ENCODE measurements at regions not wholly inside any gene's neighbourhood (a gene's known extent, or its start where the extent isn't known, plus 50 kb on each side); places are given as distances from the start of the nearest gene placed in this dataset.

GRCh38 chr6:169985121-169986015 is 233.9 kb downstream of the ERMARD start:
- Mint-ChIP-seq H3K27me3 (no peaks in the 10 kb centered on the region), H3K4me1 (ENCODE audit: low read depth) (peaks cover 11% of the 10 kb centered on the region), H3K27ac (no peak overlapping the region), H3K36me3 (no peaks in the 10 kb centered on the region), H3K9me3 (no peaks in the 10 kb centered on the region), H3K4me3 (no peak overlapping the region)
- DNase-seq = no peak
- ChIA-PET CTCF (interaction anchor here (0.6 kb wide), 1 partner anchor 42 kb away, joined by 4 read pairs; no protein-coding TSS in a partner anchor), POLR2A (no interaction called here)
- intact Hi-C loops (cut with micrococcal nuclease) = no loop called here

GRCh38 chr6:169984181-169985120 is 233.0 kb downstream of the ERMARD start:
- CTCF ChIA-PET = no interaction called here
- no peak for DNase-seq
- no peaks in the 10 kb centered on the region for H3K36me3 Mint-ChIP-seq
- peaks cover 2% of the 10 kb centered on the region for H3K4me1 Mint-ChIP-seq (ENCODE audit: low read depth)
- intact Hi-C loops (cut with micrococcal nuclease) = no loop called here
- no peak overlapping the region for H3K4me3 Mint-ChIP-seq
- H3K9me3 Mint-ChIP-seq = no peaks in the 10 kb centered on the region
- POLR2A ChIA-PET = no interaction called here
- H3K27ac Mint-ChIP-seq = no peak overlapping the region
- no peaks in the 10 kb centered on the region for H3K27me3 Mint-ChIP-seq

- no peaks in the 10 kb centered on the region for H3K4me1 Mint-ChIP-seq (ENCODE audit: low read depth)
- H3K36me3 Mint-ChIP-seq = no peaks in the 10 kb centered on the region
- intact Hi-C loops (cut with micrococcal nuclease) = no loop called here
- no peak overlapping the region for H3K27ac Mint-ChIP-seq
- H3K4me3 Mint-ChIP-seq = no peak overlapping the region
- DNase-seq = no peak
- H3K27me3 Mint-ChIP-seq = no peaks in the 10 kb centered on the region
- CTCF ChIA-PET = interaction anchor here (0.9 kb wide), 1 partner anchor 152 kb away, joined by 3 read pairs; no protein-coding TSS in a partner anchor
- POLR2A ChIA-PET = no interaction called here
- H3K9me3 Mint-ChIP-seq = no peaks in the 10 kb centered on the region
These were observed 232.2 kb downstream of the ERMARD start for GRCh38 chr6:169983651-169984050.

GRCh38 chr6:169982461-169983386 is 231.3 kb downstream of the ERMARD start:
- Mint-ChIP-seq H3K4me1 (ENCODE audit: low read depth) (no peaks in the 10 kb centered on the region), H3K4me3 (no peak overlapping the region), H3K27me3 (no peaks in the 10 kb centered on the region), H3K9me3 (no peaks in the 10 kb centered on the region), H3K36me3 (no peaks in the 10 kb centered on the region), H3K27ac (no peak overlapping the region)
- no peak for DNase-seq
- ChIA-PET CTCF (interaction anchor here (0.9 kb wide), 1 partner anchor 151 kb away, joined by 3 read pairs; no protein-coding TSS in a partner anchor), POLR2A (no interaction called here)
- intact Hi-C loops (cut with micrococcal nuclease) = no loop called here

GRCh38 chr6:169981969-169982368 is 230.5 kb downstream of the ERMARD start:
- Mint-ChIP-seq H3K27me3 (no peaks in the 10 kb centered on the region), H3K36me3 (no peaks in the 10 kb centered on the region), H3K4me3 (no peak overlapping the region), H3K27ac (no peak overlapping the region), H3K9me3 (no peaks in the 10 kb centered on the region), H3K4me1 (ENCODE audit: low read depth) (no peaks in the 10 kb centered on the region)
- intact Hi-C loops (cut with micrococcal nuclease) = no loop called here
- CTCF ChIA-PET = no interaction called here
- no peak for DNase-seq
- POLR2A ChIA-PET = no interaction called here

GRCh38 chr6:169981568-169981967 is 230.1 kb downstream of the ERMARD start:
- no peaks in the 10 kb centered on the region for H3K9me3 Mint-ChIP-seq
- POLR2A ChIA-PET = no interaction called here
- H3K27me3 Mint-ChIP-seq = peaks cover 2% of the 10 kb centered on the region
- intact Hi-C loops (cut with micrococcal nuclease) = no loop called here
- H3K4me1 Mint-ChIP-seq (ENCODE audit: low read depth) = no peaks in the 10 kb centered on the region
- CTCF ChIA-PET = no interaction called here
- no peak for DNase-seq
- H3K27ac Mint-ChIP-seq = no peak overlapping the region
- H3K36me3 Mint-ChIP-seq = no peaks in the 10 kb centered on the region
- no peak overlapping the region for H3K4me3 Mint-ChIP-seq

GRCh38 chr6:169980826-169981450 is 229.5 kb downstream of the ERMARD start:
- POLR2A ChIA-PET = no interaction called here

GRCh38 chr6:169979873-169980432 is 228.5 kb downstream of the ERMARD start:
- intact Hi-C loops (cut with micrococcal nuclease) = no loop called here
- Mint-ChIP-seq H3K36me3 (no peaks in the 10 kb centered on the region), H3K27ac (no peak overlapping the region), H3K4me3 (no peak overlapping the region), H3K27me3 (peaks cover 5% of the 10 kb centered on the region), H3K9me3 (no peaks in the 10 kb centered on the region), H3K4me1 (ENCODE audit: low read depth) (no peaks in the 10 kb centered on the region)
- DNase-seq = no peak
- ChIA-PET CTCF (interaction anchor here (1.3 kb wide), 1 partner anchor 148 kb away, joined by 4 read pairs; no protein-coding TSS in a partner anchor), POLR2A (no interaction called here)

More at GRCh38 chr6:169980826-169981450, 229.5 kb downstream of the ERMARD start:
- intact Hi-C loops (cut with micrococcal nuclease) = no loop called here
- H3K36me3 Mint-ChIP-seq = no peaks in the 10 kb centered on the region
- CTCF ChIA-PET = no interaction called here
- H3K27ac Mint-ChIP-seq = no peak overlapping the region
- no peak overlapping the region for H3K4me3 Mint-ChIP-seq
- H3K4me1 Mint-ChIP-seq (ENCODE audit: low read depth) = no peaks in the 10 kb centered on the region
- H3K27me3 Mint-ChIP-seq = peaks cover 5% of the 10 kb centered on the region
- DNase-seq = no peak
- no peaks in the 10 kb centered on the region for H3K9me3 Mint-ChIP-seq

- no peak for DNase-seq
- Mint-ChIP-seq H3K36me3 (no peaks in the 10 kb centered on the region), H3K4me1 (ENCODE audit: low read depth) (no peaks in the 10 kb centered on the region), H3K9me3 (no peaks in the 10 kb centered on the region), H3K4me3 (no peak overlapping the region), H3K27me3 (peaks cover 5% of the 10 kb centered on the region), H3K27ac (no peak overlapping the region)
- POLR2A ChIA-PET = no interaction called here
- intact Hi-C loops (cut with micrococcal nuclease) = no loop called here
- CTCF ChIA-PET = no interaction called here
These were observed 227.3 kb downstream of the ERMARD start for GRCh38 chr6:169978615-169979161.

GRCh38 chr6:169977434-169978265 is 226.2 kb downstream of the ERMARD start:
- ChIA-PET CTCF (no interaction called here), POLR2A (no interaction called here)
- no peaks in the 10 kb centered on the region for H3K4me1 Mint-ChIP-seq (ENCODE audit: low read depth)
- no peak overlapping the region for H3K27ac Mint-ChIP-seq
- no peak for DNase-seq
- no peaks in the 10 kb centered on the region for H3K36me3 Mint-ChIP-seq
- H3K4me3 Mint-ChIP-seq = no peak overlapping the region
- peaks cover 5% of the 10 kb centered on the region for H3K27me3 Mint-ChIP-seq
- H3K9me3 Mint-ChIP-seq = no peaks in the 10 kb centered on the region
- intact Hi-C loops (cut with micrococcal nuclease) = no loop called here
